Loucy (cell line): ENCODE measurements at regions not wholly inside any gene's neighbourhood (a gene's known extent, or its start where the extent isn't known, plus 50 kb on each side); places are given as distances from the start of the nearest gene placed in this dataset.

Experiments
- H2AFZ ChIP-seq: fragments of 200-600 bp; sonication (generic); 2 replicates; pipeline ENCODE4 v1.6.0; 2016; ENCODE audit warnings: antibody characterized with exemption, mild to moderate bottlenecking, low read length, moderate library complexity
- H3F3A ChIP-seq: fragments of 200-600 bp; 2 replicates; pipeline ENCODE4 v1.6.0; 2016; ENCODE audit warnings: antibody characterized with exemption, low read depth, mild to moderate bottlenecking
- H3K27me3 ChIP-seq: fragments of 200-600 bp; sonication (generic); 2 replicates; pipeline ENCODE4 v1.6.1; 2014; ENCODE audit warnings: low read length, mild to moderate bottlenecking; ENCODE audit not compliant: insufficient read depth, poor library complexity, severe bottlenecking
- H3K36me3 ChIP-seq: fragments of 200-600 bp; sonication (generic); 2 replicates; pipeline ENCODE4 v1.6.1; 2016; ENCODE audit warnings: low read length; ENCODE audit not compliant: insufficient read depth
- H3K4me1 ChIP-seq: fragments of 200-600 bp; sonication (generic); 2 replicates; pipeline ENCODE4 v1.5.1; 2014; ENCODE audit warnings: low read length, mild to moderate bottlenecking; ENCODE audit not compliant: insufficient read depth, poor library complexity, severe bottlenecking
- H3K4me2 ChIP-seq: fragments of 200-600 bp; sonication (generic); 2 replicates; pipeline ENCODE4 v1.6.0; 2014; ENCODE audit warnings: antibody characterized with exemption, low read length, low read depth, mild to moderate bottlenecking; ENCODE audit not compliant: poor library complexity, severe bottlenecking
- H3K4me3 ChIP-seq: fragments of 200-600 bp; sonication (generic); 2 replicates; pipeline ENCODE4 v1.5.1; 2014; ENCODE audit warnings: low read length, mild to moderate bottlenecking, mixed read lengths; ENCODE audit not compliant: poor library complexity, severe bottlenecking
- H3K79me2 ChIP-seq: fragments of 200-600 bp; sonication (generic); 2 replicates; pipeline ENCODE4 v1.6.1; 2014; ENCODE audit warnings: low read length; ENCODE audit not compliant: insufficient read depth
- H3K9ac ChIP-seq: fragments of 200-600 bp; sonication (generic); 2 replicates; pipeline ENCODE4 v1.6.0; 2014; ENCODE audit warnings: mild to moderate bottlenecking, low read depth, low read length, moderate library complexity; ENCODE audit not compliant: poor library complexity, severe bottlenecking
- H3K9me2 ChIP-seq: fragments of 200-600 bp; sonication (generic); replicated peaks from 2 replicates; pipeline ENCODE4 v1.6.1; 2016; ENCODE audit warnings: low read depth, low read length, mixed read lengths
- H3K9me3 ChIP-seq: fragments of 200-600 bp; sonication (generic); 2 replicates; pipeline ENCODE4 v1.6.1; 2014; ENCODE audit warnings: mild to moderate bottlenecking, antibody characterized with exemption, low read length, low read depth; ENCODE audit not compliant: insufficient read depth
- H4K20me1 ChIP-seq: fragments of 200-600 bp; sonication (generic); 2 replicates; pipeline ENCODE4 v1.6.0; 2014; ENCODE audit warnings: antibody characterized with exemption, low read length, mild to moderate bottlenecking; ENCODE audit not compliant: insufficient read depth, poor library complexity, severe bottlenecking
- CTCF ChIP-seq: fragments of 200-600 bp; sonication (generic); conservative IDR thresholded peaks from 2 replicates; pipeline ENCODE4 v1.5.1; 2014; ENCODE audit warnings: mild to moderate bottlenecking, antibody characterized with exemption, low read length
- EZH2phosphoT487 ChIP-seq: fragments of 200-600 bp; IDR thresholded peaks from 2 replicates; pipeline ENCODE4 v1.6.1; 2018; ENCODE audit warnings: antibody characterized with exemption, mild to moderate bottlenecking, moderate library complexity, borderline replicate concordance

GRCh38 chr16:86313631-86314030 is 196.7 kb upstream of the FOXF1 start:
- Histone ChIP-seq H3K9me2 (no peaks in the 10 kb centered on the region), H3K27me3 (no peaks in the 10 kb centered on the region), H3K9me3 (no peaks in the 10 kb centered on the region), H2AFZ (no peak overlapping the region), H4K20me1 (no peaks in the 10 kb centered on the region), H3F3A (no peaks in the 10 kb centered on the region), H3K36me3 (no peaks in the 10 kb centered on the region), H3K79me2 (no peaks in the 10 kb centered on the region), H3K4me1 (no peaks in the 10 kb centered on the region), H3K9ac (no peak overlapping the region), H3K4me2 (no peak overlapping the region), H3K4me3 (no peak overlapping the region)
- TF ChIP-seq EZH2phosphoT487 = no peak

GRCh38 chr16:86314402-86315025 is 195.8 kb upstream of the FOXF1 start:
- Histone ChIP-seq H3K4me2 (no peak overlapping the region), H3K4me3 (no peak overlapping the region), H3K36me3 (no peaks in the 10 kb centered on the region), H4K20me1 (no peaks in the 10 kb centered on the region), H3K79me2 (no peaks in the 10 kb centered on the region), H3K9ac (no peak overlapping the region), H2AFZ (no peak overlapping the region), H3F3A (no peaks in the 10 kb centered on the region), H3K27me3 (no peaks in the 10 kb centered on the region), H3K9me2 (no peaks in the 10 kb centered on the region), H3K9me3 (no peaks in the 10 kb centered on the region), H3K4me1 (no peaks in the 10 kb centered on the region)
- TF ChIP-seq CTCF = no peak
- no peak for TF ChIP-seq EZH2phosphoT487

- H3K4me2 ChIP-seq = no peak overlapping the region
- H3K4me3 ChIP-seq = no peak overlapping the region
- no peaks in the 10 kb centered on the region for H4K20me1 ChIP-seq
- no peak overlapping the region for H2AFZ ChIP-seq
- no peaks in the 10 kb centered on the region for H3K9me3 ChIP-seq
- H3F3A ChIP-seq = no peaks in the 10 kb centered on the region
- H3K4me1 ChIP-seq = no peaks in the 10 kb centered on the region
- TF ChIP-seq CTCF (no peak), EZH2phosphoT487 (no peak)
- H3K36me3 ChIP-seq = no peaks in the 10 kb centered on the region
- no peaks in the 10 kb centered on the region for H3K79me2 ChIP-seq
- no peaks in the 10 kb centered on the region for H3K27me3 ChIP-seq
- no peak overlapping the region for H3K9ac ChIP-seq
- no peaks in the 10 kb centered on the region for H3K9me2 ChIP-seq
Measured at GRCh38 chr16:86316967-86317812, 193.1 kb upstream of the FOXF1 start.
